HAP-1 (cell line): ENCODE measurements at regions not wholly inside any gene's neighbourhood (a gene's known extent, or its start where the extent isn't known, plus 50 kb on each side); places are given as distances from the start of the nearest gene placed in this dataset.
"Not testable (repeated sequence)": the region's sequence is repeated elsewhere in the genome, so short reads cannot be mapped to it uniquely, and the experiment has no call there.

Experiments used
- DNase-seq, 2 experiments: peaks; one replicate each; pipeline ENCODE4 v3.0.0-alpha.2; 2016 to 2020; ENCODE audit warnings: low spot score in 2 of 2
- H3K27me3 ChIP-seq: fragments of 250-450 bp; sonication (Bioruptor Pico); 2 replicates; pipeline ENCODE4 v1.5.1; 2020; ENCODE audit warnings: low read depth, mild to moderate bottlenecking, moderate library complexity
- H3K36me3 ChIP-seq: fragments of 250-450 bp; sonication (Bioruptor Pico); replicated peaks from 2 replicates; pipeline ENCODE4 v1.5.1; 2020; ENCODE audit warnings: mild to moderate bottlenecking
- H3K4me1 ChIP-seq: fragments of 250-450 bp; sonication (Bioruptor Pico); 2 replicates; pipeline ENCODE4 v1.5.1; 2020; ENCODE audit warnings: mild to moderate bottlenecking
- H3K4me3 ChIP-seq: fragments of 250-450 bp; sonication (Bioruptor Pico); 2 replicates; pipeline ENCODE4 v1.5.1; 2020; ENCODE audit warnings: mild to moderate bottlenecking, moderate library complexity
- H3K9me3 ChIP-seq: fragments of 250-450 bp; sonication (Bioruptor Pico); 2 replicates; pipeline ENCODE4 v1.5.1; 2020; ENCODE audit warnings: mild to moderate bottlenecking, moderate library complexity
- in situ Hi-C: fragments of 300-500 bp; cut with MboI; formaldehyde crosslinking; loops from 3 replicates; pipeline ENCODE4 v1.14.3; 2020; ENCODE audit warnings: low sequenced_read_pairs, inconsistent platforms, mixed read lengths

DNA sequence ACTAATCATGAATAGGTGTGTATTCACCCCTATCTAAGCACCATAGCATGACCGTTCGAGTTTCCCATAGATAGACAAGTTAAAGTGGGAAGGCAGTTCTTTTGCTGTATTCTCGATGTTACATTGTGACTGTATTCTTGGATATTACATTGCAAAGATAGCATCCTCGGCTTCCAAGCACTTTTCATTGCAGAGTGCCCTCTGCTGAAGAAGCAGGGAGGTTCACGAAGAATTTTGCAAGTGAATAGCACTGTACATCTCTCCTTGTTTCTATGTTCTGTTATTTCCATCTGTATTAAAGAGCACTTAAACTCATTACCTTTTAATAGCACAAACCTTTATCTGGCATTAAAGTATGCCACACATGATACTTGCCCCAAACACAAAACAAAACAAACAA is 426.7 kb upstream of the ARX start:
- no peaks in the 10 kb centered on the region for H3K36me3 ChIP-seq
- peak; percentile 13 to 34 for DNase-seq
- no peak overlapping the region for H3K4me3 ChIP-seq
- H3K4me1 ChIP-seq = no peaks in the 10 kb centered on the region
- H3K27me3 ChIP-seq = peaks cover 2% of the 10 kb centered on the region
- H3K9me3 ChIP-seq = no peaks in the 10 kb centered on the region
- in situ Hi-C loops = no loop called here

- Histone ChIP-seq H3K9me3 (no peaks in the 10 kb centered on the region), H3K36me3 (no peaks in the 10 kb centered on the region), H3K4me3 (no peak overlapping the region), H3K4me1 (no peaks in the 10 kb centered on the region), H3K27me3 (peaks cover 14% of the 10 kb centered on the region; the same call in 1 of the 2 replicates)
- DNase-seq = no peak
- in situ Hi-C loops = no loop called here
Observed at GRCh38 chrX:25433307-25433706, 417.5 kb upstream of the ARX start.

GRCh38 chrX:25432396-25432795 is 416.6 kb upstream of the ARX start:
- Histone ChIP-seq H3K9me3 (no peaks in the 10 kb centered on the region), H3K36me3 (no peaks in the 10 kb centered on the region), H3K4me3 (no peak overlapping the region), H3K4me1 (no peaks in the 10 kb centered on the region), H3K27me3 (peaks cover 14% of the 10 kb centered on the region; the same call in 1 of the 2 replicates)
- in situ Hi-C loops = no loop called here
- no peak for DNase-seq

- no peaks in the 10 kb centered on the region for H3K4me1 ChIP-seq
- H3K9me3 ChIP-seq = no peaks in the 10 kb centered on the region
- no peak overlapping the region for H3K4me3 ChIP-seq
- DNase-seq = peak in 1 of 2 experiments; percentile 63
- H3K27me3 ChIP-seq = no peaks in the 10 kb centered on the region; the same call in 1 of the 2 replicates
- in situ Hi-C loops = no loop called here
- no peaks in the 10 kb centered on the region for H3K36me3 ChIP-seq
Observed at GRCh38 chrX:25427873-25428555, 412.2 kb upstream of the ARX start.

DNA sequence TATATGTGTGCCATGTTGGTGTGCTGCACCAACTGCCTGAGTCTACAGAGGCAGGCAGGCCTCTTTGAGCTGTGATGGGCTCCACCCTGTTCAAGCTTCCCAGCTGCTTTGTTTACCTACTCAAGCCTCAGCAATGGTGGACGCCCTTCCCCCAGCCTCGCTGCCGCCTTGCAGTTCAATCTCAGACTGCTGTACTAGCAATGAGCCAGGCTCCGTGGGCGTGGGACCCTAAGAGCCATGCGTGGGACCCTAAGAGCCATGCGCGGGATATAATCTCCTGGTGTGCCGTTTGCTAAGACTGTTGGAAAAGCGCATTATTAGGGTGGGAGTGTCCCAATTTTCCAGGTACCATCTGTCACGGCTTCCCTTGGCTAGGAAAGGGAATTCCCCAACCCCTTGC is 388.4 kb upstream of the ARX start:
- in situ Hi-C loops = not testable (repeated sequence)

GRCh38 chrX:25389266-25389665 is 373.5 kb upstream of the ARX start:
- DNase-seq = no peak
- in situ Hi-C loops = no loop called here
- Histone ChIP-seq H3K9me3 (no peaks in the 10 kb centered on the region), H3K4me3 (no peak overlapping the region), H3K27me3 (peaks cover 6% of the 10 kb centered on the region), H3K36me3 (no peaks in the 10 kb centered on the region), H3K4me1 (no peaks in the 10 kb centered on the region)

More for the DNA sequence above, 388.4 kb upstream of the ARX start:
- not testable (repeated sequence) for H3K9me3 ChIP-seq, DNase-seq, H3K27me3 ChIP-seq, H3K4me3 ChIP-seq, H3K36me3 ChIP-seq, H3K4me1 ChIP-seq

- Histone ChIP-seq H3K4me1 (no peaks in the 10 kb centered on the region), H3K36me3 (no peaks in the 10 kb centered on the region), H3K9me3 (no peaks in the 10 kb centered on the region), H3K27me3 (no peaks in the 10 kb centered on the region), H3K4me3 (no peak overlapping the region)
- DNase-seq = no peak
- in situ Hi-C loops = no loop called here
Observed at GRCh38 chrX:25383196-25383595, 367.4 kb upstream of the ARX start.

GRCh38 chrX:25356456-25356855 is 340.7 kb upstream of the ARX start:
- Histone ChIP-seq H3K36me3 (no peaks in the 10 kb centered on the region), H3K27me3 (no peaks in the 10 kb centered on the region), H3K4me3 (no peak overlapping the region), H3K4me1 (no peaks in the 10 kb centered on the region), H3K9me3 (no peaks in the 10 kb centered on the region)
- in situ Hi-C loops = no loop called here
- no peak for DNase-seq

GRCh38 chrX:25344161-25344936 is 328.6 kb upstream of the ARX start:
- Histone ChIP-seq H3K27me3 (no peaks in the 10 kb centered on the region), H3K4me3 (no peak overlapping the region), H3K36me3 (no peaks in the 10 kb centered on the region), H3K9me3 (no peaks in the 10 kb centered on the region), H3K4me1 (no peaks in the 10 kb centered on the region)
- in situ Hi-C loops = no loop called here
- DNase-seq = no peak

DNA sequence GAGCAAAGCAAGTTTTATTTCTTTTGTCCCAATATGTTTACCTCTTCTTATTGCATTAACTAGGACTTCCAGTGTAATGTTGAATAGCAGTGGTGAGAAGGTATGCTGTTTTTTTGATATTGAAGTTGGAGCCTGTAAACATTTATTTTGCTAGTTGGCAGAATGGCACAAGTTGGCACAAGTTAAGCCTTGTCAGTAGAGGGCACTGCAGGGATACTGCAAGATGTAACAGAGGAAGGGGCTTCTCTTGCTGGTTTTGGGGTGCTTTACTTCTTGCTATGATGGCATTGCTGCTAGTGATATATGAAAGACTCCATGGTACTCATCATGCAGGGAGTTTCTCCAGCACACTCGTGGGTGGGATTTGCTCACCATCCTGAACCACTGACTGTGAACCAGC is 327.3 kb upstream of the ARX start:
- no peak overlapping the region for H3K4me3 ChIP-seq
- H3K9me3 ChIP-seq = no peaks in the 10 kb centered on the region
- no peaks in the 10 kb centered on the region for H3K36me3 ChIP-seq
- no peaks in the 10 kb centered on the region for H3K27me3 ChIP-seq
- no peak for DNase-seq
- H3K4me1 ChIP-seq = no peaks in the 10 kb centered on the region
- in situ Hi-C loops = no loop called here

GRCh38 chrX:25337841-25338240 is 322.1 kb upstream of the ARX start:
- Histone ChIP-seq H3K4me3 (no peak overlapping the region), H3K9me3 (no peaks in the 10 kb centered on the region), H3K36me3 (no peaks in the 10 kb centered on the region), H3K4me1 (no peaks in the 10 kb centered on the region), H3K27me3 (no peaks in the 10 kb centered on the region)
- in situ Hi-C loops = no loop called here
- DNase-seq = no peak

GRCh38 chrX:25300994-25301393 is 285.2 kb upstream of the ARX start:
- no peaks in the 10 kb centered on the region for H3K27me3 ChIP-seq
- DNase-seq = peak; percentile 49 to 91
- in situ Hi-C loops = no loop called here
- peaks cover 13% of the 10 kb centered on the region for H3K4me1 ChIP-seq
- H3K4me3 ChIP-seq = no peak overlapping the region
- no peaks in the 10 kb centered on the region for H3K36me3 ChIP-seq
- no peaks in the 10 kb centered on the region for H3K9me3 ChIP-seq

GRCh38 chrX:25296850-25297249 is 281.1 kb upstream of the ARX start:
- Histone ChIP-seq H3K9me3 (no peaks in the 10 kb centered on the region), H3K27me3 (peaks cover 2% of the 10 kb centered on the region; the same call in 1 of the 2 replicates), H3K36me3 (no peaks in the 10 kb centered on the region), H3K4me1 (peaks cover 13% of the 10 kb centered on the region), H3K4me3 (no peak overlapping the region)
- no peak for DNase-seq
- in situ Hi-C loops = no loop called here

- no peak overlapping the region for H3K4me3 ChIP-seq
- DNase-seq = no peak
- peaks cover under 1% of the 10 kb centered on the region for H3K4me1 ChIP-seq
- H3K36me3 ChIP-seq = no peaks in the 10 kb centered on the region
- peaks cover 2% of the 10 kb centered on the region; the same call in 1 of the 2 replicates for H3K27me3 ChIP-seq
- in situ Hi-C loops = no loop called here
- H3K9me3 ChIP-seq = no peaks in the 10 kb centered on the region
Observed at GRCh38 chrX:25295466-25295865, 279.7 kb upstream of the ARX start.
